ENCODE measurements at regions not wholly inside any gene's neighbourhood (a gene's known extent, or its start where the extent isn't known, plus 50 kb on each side); places are given as distances from the start of the nearest gene placed in this dataset.
"Not testable (repeated sequence)": the region's sequence is repeated elsewhere in the genome, so short reads cannot be mapped to it uniquely, and the experiment has no call there.

- Histone ChIP-seq H3K4me3 (replicated peaks; ENCODE audit: low read depth, low read length) (no peak overlapping the region), H3K36me3 (ENCODE audit: control insufficient read depth, insufficient read depth, low read length) (no peaks in the 10 kb centered on the region), H3K27me3 (replicated peaks; ENCODE audit: control insufficient read depth, insufficient read depth, low read length) (no peaks in the 10 kb centered on the region)
- TF ChIP-seq CTCF (IDR thresholded peaks at IDR 0.05; ENCODE audit: insufficient read depth, low read length, poor library complexity, severe bottlenecking) = no peak
- DNase-seq (ENCODE audit: extremely low read depth, insufficient read length) = no peak
Observed at GRCh38 chr20:55535366-55535765, 470.0 kb downstream of the CBLN4 start.

- H3K4me3 ChIP-seq (replicated peaks; ENCODE audit: low read depth, low read length) = no peak overlapping the region
- TF ChIP-seq CTCF (IDR thresholded peaks at IDR 0.05; ENCODE audit: insufficient read depth, low read length, poor library complexity, severe bottlenecking) = no peak
- no peak for DNase-seq (ENCODE audit: extremely low read depth, insufficient read length)
- no peaks in the 10 kb centered on the region for H3K36me3 ChIP-seq (ENCODE audit: control insufficient read depth, insufficient read depth, low read length)
- no peaks in the 10 kb centered on the region for H3K27me3 ChIP-seq (replicated peaks; ENCODE audit: control insufficient read depth, insufficient read depth, low read length)
Observed at GRCh38 chr20:55533632-55534031, 471.7 kb downstream of the CBLN4 start.

GRCh38 chr20:55530763-55531162 is 474.6 kb downstream of the CBLN4 start:
- DNase-seq (ENCODE audit: extremely low read depth, insufficient read length) = no peak
- Histone ChIP-seq H3K27me3 (replicated peaks; ENCODE audit: control insufficient read depth, insufficient read depth, low read length) (no peaks in the 10 kb centered on the region), H3K36me3 (ENCODE audit: control insufficient read depth, insufficient read depth, low read length) (no peaks in the 10 kb centered on the region), H3K4me3 (replicated peaks; ENCODE audit: low read depth, low read length) (no peak overlapping the region)
- no peak for TF ChIP-seq CTCF (IDR thresholded peaks at IDR 0.05; ENCODE audit: insufficient read depth, low read length, poor library complexity, severe bottlenecking)

DNA sequence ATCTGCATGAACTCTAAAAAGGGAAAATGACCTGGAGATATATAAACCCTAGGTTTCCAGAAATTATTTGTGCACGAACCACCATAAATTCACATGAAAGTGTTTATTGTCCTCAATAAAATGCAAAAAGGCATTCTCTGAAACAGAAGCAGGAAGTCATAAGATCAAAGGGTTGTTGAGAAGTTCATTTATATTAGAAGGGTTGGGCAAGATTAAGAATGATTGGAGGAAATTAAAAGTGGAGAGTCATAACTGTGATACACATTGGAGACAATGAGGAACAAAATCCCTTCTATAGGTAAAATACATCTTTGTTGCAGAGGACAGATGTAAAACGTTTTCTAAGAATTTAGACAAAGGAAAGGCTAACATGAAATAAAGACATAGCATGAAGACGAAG is 476.8 kb downstream of the CBLN4 start:
- no peak for DNase-seq (ENCODE audit: extremely low read depth, insufficient read length)
- no peaks in the 10 kb centered on the region for H3K27me3 ChIP-seq (replicated peaks; ENCODE audit: control insufficient read depth, insufficient read depth, low read length)

GRCh38 chr20:55522296-55522815 is 483.0 kb downstream of the CBLN4 start:
- no peak for TF ChIP-seq CTCF (IDR thresholded peaks at IDR 0.05; ENCODE audit: insufficient read depth, low read length, poor library complexity, severe bottlenecking)
- no peaks in the 10 kb centered on the region for H3K36me3 ChIP-seq (ENCODE audit: control insufficient read depth, insufficient read depth, low read length)

More for the DNA sequence above, 476.8 kb downstream of the CBLN4 start:
- no peaks in the 10 kb centered on the region for H3K36me3 ChIP-seq (ENCODE audit: control insufficient read depth, insufficient read depth, low read length)
- TF ChIP-seq CTCF (IDR thresholded peaks at IDR 0.05; ENCODE audit: insufficient read depth, low read length, poor library complexity, severe bottlenecking) = no peak
- H3K4me3 ChIP-seq (replicated peaks; ENCODE audit: low read depth, low read length) = no peak overlapping the region

GRCh38 chr20:55517584-55517983 is 487.7 kb downstream of the CBLN4 start:
- H3K4me3 ChIP-seq (replicated peaks; ENCODE audit: low read depth, low read length); DNase-seq (ENCODE audit: extremely low read depth, insufficient read length): not testable (repeated sequence)

More at GRCh38 chr20:55522296-55522815, 483.0 kb downstream of the CBLN4 start:
- Histone ChIP-seq H3K27me3 (replicated peaks; ENCODE audit: control insufficient read depth, insufficient read depth, low read length) (no peaks in the 10 kb centered on the region), H3K4me3 (replicated peaks; ENCODE audit: low read depth, low read length) (no peak overlapping the region)
- no peak for DNase-seq (ENCODE audit: extremely low read depth, insufficient read length)

More at GRCh38 chr20:55517584-55517983, 487.7 kb downstream of the CBLN4 start:
- H3K27me3 ChIP-seq (replicated peaks; ENCODE audit: control insufficient read depth, insufficient read depth, low read length); H3K36me3 ChIP-seq (ENCODE audit: control insufficient read depth, insufficient read depth, low read length): not testable (repeated sequence)
